GM18909 (cell line): ENCODE measurements at regions not wholly inside any gene's neighbourhood (a gene's known extent, or its start where the extent isn't known, plus 50 kb on each side); places are given as distances from the start of the nearest gene placed in this dataset.

Source experiments
- ATAC-seq: cut with Tn5 transposase; IDR thresholded peaks from one replicate; pipeline ENCODE4 v1.9.1; 2021; ENCODE audit warnings: mild to moderate bottlenecking; ENCODE audit not compliant: unreplicated experiment, poor library complexity

- ATAC-seq: no peak
Observed at GRCh38 chr13:104327211-104327610, 1261.0 kb upstream of the SLC10A2 start.

DNA sequence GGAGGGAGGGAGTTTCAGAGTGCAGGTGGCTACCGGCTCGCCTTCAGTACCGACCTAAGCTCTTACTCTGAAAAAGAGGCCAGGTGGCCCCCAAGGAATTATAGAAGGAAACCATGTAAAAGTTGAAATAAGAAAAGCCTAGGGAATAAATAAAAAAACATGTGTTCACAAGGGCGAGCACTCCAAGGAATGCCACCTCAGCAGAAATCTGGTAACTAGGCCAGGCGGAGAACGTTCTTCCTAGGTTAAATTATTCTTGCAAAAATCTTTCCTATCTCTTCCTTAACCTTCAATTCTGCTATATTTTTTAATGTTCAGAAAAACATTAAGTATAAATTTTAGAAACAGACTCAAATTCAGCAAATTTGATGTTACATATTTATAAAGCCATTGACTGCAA is 1260.3 kb upstream of the SLC10A2 start:
- no peak for ATAC-seq

- no peak for ATAC-seq
Observed at GRCh38 chr13:104321756-104322155, 1255.5 kb upstream of the SLC10A2 start.

DNA sequence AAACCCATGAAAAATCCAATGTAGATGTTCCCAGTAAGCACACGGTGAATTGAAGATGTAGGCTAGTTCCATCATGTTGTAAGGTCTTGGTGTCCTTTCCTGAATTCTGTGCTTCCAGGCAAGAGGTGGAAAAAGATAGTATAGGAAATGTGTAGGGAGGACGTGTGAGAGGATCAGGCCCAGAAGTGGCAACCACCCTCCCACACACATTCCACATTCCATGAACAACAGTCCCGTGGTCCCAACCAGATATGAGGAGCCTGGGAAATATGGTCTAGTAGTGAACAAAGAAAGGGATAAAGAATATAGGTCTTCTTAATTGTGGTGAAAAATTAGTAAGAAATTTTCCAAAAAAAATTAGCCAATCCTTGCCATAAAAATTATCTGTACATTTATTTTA is 1254.2 kb upstream of the SLC10A2 start:
- ATAC-seq: no peak

GRCh38 chr13:104318121-104318520 is 1251.9 kb upstream of the SLC10A2 start:
- ATAC-seq: no peak

DNA sequence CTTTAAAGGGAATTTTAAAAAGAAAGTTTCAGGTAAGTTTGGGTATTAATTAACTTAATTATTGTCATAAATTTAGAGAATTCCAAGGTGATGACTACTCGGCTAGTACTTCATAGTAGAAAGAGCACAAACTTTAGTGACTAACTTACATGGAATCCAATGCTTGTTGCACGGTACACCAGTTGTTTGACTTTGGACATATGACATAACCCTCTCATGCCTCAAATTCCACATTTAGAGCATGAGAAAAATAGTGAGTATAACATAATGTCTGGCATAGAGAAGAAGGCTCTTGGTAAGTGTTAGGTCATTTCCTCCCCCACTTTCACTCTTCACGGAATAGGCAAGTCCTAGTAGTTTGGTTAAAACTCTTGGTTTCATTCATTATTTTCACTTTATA is 1249.4 kb upstream of the SLC10A2 start:
- ATAC-seq: no peak

- ATAC-seq: no peak
Observed at GRCh38 chr13:104314926-104315535, 1248.8 kb upstream of the SLC10A2 start.

DNA sequence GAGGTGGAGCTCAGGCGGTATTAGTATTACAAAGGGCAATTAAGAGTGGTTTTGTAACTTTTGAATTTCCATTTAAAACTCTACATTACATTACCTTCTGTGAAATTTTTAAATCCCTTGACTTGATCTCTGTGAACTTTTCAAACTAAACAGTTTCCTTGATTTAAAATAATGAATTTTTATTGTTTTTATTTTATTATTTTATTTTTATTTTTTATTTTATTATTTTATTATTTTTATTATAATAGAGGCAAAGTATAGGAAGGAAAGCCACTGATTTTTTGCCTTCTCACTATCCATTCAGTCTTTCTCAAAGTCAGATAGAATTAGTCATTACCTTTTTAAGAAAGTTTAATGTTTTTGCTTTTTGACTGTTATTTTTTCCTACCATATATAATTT is 1248.1 kb upstream of the SLC10A2 start:
- no peak for ATAC-seq

DNA sequence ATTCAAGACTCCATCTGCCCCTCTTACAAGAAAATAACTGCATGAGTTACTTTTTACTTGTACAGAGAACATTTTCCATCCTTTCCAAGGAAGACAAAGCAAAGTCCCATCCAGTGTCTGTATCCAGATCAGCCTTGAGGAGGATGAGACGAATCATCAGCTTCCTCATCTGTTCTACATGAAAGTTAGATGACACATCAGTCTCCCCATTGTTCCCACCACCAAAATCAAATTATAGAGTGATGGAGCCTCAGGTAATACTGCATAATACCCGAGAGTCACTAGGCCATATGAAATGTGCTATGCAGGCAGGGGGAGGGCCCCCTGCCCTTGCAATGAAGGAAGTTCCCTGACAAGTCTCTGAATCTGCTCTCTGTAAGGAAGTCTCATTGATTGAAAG is 1244.6 kb upstream of the SLC10A2 start:
- ATAC-seq: no peak

DNA sequence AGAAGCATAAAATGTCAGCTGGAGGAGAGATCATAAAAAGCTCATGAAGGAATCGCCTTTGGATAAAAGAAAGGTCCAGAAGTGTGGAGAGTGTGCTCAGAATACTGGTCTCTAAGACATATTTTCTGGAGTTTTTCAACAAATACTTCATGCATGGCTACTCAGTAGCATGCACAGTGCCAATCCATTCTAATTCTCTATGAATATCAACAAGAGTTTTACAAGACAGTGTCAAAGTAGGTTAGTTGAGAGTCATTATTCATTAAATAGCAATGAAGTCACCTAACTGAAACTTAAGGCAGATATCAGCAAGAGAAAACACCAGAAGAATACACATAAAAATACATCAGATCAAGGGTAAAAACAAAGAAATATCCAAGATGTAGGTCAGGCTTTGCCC is 1243.2 kb upstream of the SLC10A2 start:
- no peak for ATAC-seq

GRCh38 chr13:104301171-104301975 is 1235.2 kb upstream of the SLC10A2 start:
- ATAC-seq: no peak

DNA sequence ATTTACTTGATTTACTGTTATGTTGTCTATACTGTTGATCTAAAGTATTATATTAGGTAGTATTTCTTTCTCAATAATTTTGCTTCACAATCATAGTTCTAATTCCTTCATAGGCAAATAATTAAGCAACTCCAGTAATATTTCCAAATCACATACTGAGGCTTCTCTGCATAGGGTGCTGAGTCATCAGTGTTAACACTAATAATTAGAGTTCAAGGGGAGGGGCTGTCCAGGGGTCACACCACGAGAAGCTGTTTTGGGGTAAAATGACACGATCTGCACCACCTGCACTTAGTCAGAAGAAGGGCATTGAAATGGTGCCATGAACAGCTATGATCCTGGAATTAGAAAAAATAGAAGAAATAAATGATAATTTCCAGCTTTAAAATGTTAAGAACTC is 1230.9 kb upstream of the SLC10A2 start:
- no peak for ATAC-seq

DNA sequence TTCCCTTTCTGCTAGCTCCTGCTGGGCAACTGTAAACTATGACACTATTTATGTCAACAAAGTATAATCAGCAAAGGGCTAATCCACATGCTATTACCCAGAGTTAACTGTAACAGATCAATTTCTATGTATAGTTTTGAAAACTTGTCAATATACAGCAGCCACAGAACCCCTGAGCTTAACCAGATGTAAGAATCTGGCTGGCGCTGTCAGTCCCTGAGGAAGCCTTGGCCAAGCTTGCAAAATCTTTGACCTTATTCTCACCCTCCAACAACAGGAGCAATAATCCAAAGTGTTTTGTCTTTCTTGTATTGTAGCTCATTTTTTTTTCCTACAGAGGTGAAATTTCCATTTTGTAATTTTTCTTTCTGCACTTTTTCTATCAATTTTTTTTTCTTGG is 1230.1 kb upstream of the SLC10A2 start:
- ATAC-seq: no peak

DNA sequence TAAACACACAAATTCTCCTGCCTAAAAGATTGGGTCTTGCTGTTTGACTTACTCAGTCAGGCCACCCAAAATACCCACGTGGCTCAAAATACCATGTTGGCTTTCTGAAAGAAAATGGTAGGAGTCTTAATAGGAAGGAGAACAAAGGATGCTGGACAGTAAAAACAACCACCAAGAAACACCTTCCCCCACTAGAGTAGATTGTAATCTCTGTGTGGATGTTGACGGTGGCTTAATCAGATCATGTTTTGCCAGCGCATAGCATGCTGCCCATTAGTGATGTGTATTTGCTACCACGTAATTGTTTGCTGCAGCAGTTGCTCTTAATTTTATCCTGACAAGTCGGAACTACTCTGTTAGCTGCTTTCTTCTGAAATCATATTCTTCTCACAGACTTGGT is 1229.3 kb upstream of the SLC10A2 start:
- no peak for ATAC-seq

DNA sequence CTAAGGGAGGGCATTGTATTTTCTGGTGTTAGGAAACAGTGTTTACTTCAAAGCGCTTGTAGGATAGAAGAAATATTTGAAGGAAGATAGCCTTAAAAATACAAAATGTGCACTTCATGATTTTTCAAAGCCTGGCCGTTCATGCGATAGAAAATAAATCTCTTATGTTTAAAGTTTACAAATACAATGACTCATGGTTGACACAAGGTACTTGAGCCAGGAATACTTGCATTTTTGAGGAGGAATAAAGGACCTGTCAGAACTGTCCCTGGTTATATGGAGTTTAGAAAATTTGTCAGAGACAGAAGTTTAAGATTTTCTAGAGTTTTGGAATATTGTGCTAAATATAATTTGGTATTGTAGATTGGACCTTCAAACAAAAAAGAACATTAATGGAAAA is 1223.2 kb upstream of the SLC10A2 start:
- ATAC-seq: no peak

DNA sequence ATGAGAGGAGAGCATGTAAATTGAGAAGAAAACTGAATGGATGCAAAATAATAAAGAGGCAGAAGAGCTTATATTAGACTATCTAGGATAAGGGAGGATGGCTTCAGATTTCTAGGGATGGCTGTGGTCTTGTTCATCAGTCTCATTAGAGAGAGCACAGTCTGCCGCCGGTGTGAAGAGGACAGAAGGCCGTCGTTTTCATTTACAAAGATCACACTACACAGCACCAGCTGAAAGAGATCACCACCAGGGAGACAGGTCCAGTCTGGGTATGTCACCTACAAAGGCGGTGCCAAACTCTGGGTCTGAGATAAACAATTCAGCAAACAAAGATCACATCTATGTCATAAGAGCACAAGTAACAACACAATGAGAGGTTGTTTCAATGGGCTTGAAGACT is 1222.3 kb upstream of the SLC10A2 start:
- no peak for ATAC-seq

DNA sequence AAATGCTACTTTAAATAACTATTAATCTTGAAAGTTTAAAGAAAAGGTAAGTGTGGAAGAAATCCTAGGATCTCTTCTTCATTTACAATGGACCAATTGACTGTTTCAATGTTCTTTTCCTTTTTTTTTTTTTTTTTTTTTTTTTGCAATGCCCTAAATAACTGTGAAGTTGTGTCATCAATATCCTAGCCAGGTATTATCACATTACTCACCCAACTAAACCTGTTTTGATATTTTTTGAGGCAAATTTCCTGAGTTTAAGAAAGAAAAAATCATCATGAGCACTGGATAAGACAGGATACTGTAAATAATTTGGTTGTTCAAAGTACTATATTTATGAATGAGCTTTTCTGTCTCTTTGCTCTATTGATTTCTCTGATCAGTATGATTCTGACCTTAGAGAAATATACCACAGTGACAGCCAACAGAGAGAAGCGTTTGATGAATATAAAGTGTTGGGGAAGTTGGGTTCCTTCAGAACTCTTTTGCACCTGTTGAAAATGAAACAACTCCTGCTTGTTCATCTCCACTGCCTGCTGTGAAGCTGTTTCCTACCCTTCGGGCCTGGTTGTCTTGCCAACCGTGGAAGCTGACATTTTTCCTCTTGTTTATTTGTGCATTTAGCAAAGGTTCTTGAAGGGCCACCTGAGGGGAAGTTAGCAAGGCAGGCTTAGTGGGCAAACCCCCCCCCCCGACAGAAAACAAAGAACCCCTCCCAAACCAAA is 1220.5 kb upstream of the SLC10A2 start:
- no peak for ATAC-seq

- ATAC-seq: no peak
Observed at GRCh38 chr13:104281910-104282309, 1215.7 kb upstream of the SLC10A2 start.

GRCh38 chr13:104270731-104271130 is 1204.5 kb upstream of the SLC10A2 start:
- no peak for ATAC-seq

DNA sequence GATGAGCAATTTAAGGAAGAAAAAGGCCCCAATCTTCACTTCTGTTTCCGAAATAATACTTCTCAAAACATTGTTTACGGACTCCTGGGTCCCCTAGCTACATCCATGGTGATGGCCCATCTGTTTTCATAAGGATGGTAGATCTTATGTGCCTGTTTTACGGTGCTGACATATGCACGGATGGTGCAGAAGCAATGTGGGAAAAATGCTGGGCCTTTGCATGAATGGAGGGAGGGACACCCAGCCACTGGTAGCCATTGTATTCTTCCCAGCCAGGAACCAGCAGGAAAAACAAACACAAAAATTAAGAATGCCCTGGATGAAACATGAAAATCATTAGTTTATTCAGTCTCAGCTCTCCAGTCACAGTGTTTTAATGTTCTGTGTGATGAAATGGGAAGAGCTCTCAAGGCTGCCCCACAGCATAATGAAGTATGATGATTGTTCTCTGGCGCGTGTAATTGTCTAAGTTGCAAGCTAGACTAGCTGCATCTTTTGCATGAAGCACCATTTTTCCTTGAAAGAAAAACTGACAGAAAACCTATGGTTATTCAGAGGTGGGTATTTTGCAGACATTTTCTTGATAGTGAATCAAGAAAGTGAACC is 1201.1 kb upstream of the SLC10A2 start:
- no peak for ATAC-seq

- ATAC-seq: no peak
Observed at GRCh38 chr13:104256701-104257100, 1190.5 kb upstream of the SLC10A2 start.
